GM23338 (cell line): ENCODE measurements at regions not wholly inside any gene's neighbourhood (a gene's known extent, or its start where the extent isn't known, plus 50 kb on each side); places are given as distances from the start of the nearest gene placed in this dataset.

Experiments used
- ATAC-seq: fragments of 200-7000 bp; cut with Tn5 transposase; 3 replicates; pipeline ENCODE4 v1.9.1; 2020
- DNase-seq: peaks from one replicate; pipeline ENCODE4 v3.0.0-alpha.2; 2015; ENCODE audit warnings: low spot score
- H2AFZ ChIP-seq: fragments of 200-600 bp; sonication (generic); 2 replicates; pipeline ENCODE4 v1.8.0; 2016; ENCODE audit warnings: antibody characterized with exemption, mild to moderate bottlenecking, moderate library complexity
- H3F3A ChIP-seq: fragments of 200-600 bp; sonication (generic); replicated peaks from 2 replicates; pipeline ENCODE4 v1.8.0; 2017; ENCODE audit warnings: antibody characterized with exemption, mixed run types, low read depth
- H3K27ac ChIP-seq: fragments of 200-600 bp; sonication (generic); 2 replicates; pipeline ENCODE4 v1.6.1; 2016; ENCODE audit warnings: low read depth
- H3K27me3 ChIP-seq: fragments of 200-600 bp; sonication (generic); 2 replicates; pipeline ENCODE4 v1.8.0; 2016; ENCODE audit warnings: mild to moderate bottlenecking, mixed run types, moderate library complexity; ENCODE audit not compliant: insufficient read depth
- H3K36me3 ChIP-seq: fragments of 200-600 bp; sonication (generic); 2 replicates; pipeline ENCODE4 v1.8.0; 2016; ENCODE audit warnings: mild to moderate bottlenecking; ENCODE audit not compliant: insufficient read depth
- H3K4me1 ChIP-seq: fragments of 200-600 bp; sonication (generic); 2 replicates; pipeline ENCODE4 v1.8.0; 2016; ENCODE audit warnings: mild to moderate bottlenecking, moderate library complexity; ENCODE audit not compliant: insufficient read depth
- H3K4me2 ChIP-seq: fragments of 200-600 bp; sonication (generic); 2 replicates; pipeline ENCODE4 v1.7.1; 2017; ENCODE audit warnings: mixed run types
- H3K4me3 ChIP-seq: fragments of 200-600 bp; sonication (generic); 2 replicates; pipeline ENCODE4 v1.6.1; 2016; ENCODE audit warnings: mixed run types
- H3K79me2 ChIP-seq: fragments of 200-600 bp; sonication (generic); replicated peaks from 2 replicates; pipeline ENCODE4 v1.8.0; 2017; ENCODE audit warnings: mild to moderate bottlenecking; ENCODE audit not compliant: insufficient read depth
- H3K9me2 ChIP-seq: fragments of 200-600 bp; sonication (generic); 2 replicates; pipeline ENCODE4 v1.8.0; 2017; ENCODE audit not compliant: insufficient read depth
- H4K20me1 ChIP-seq: fragments of 200-600 bp; sonication (generic); replicated peaks from 2 replicates; pipeline ENCODE4 v1.8.0; 2017; ENCODE audit warnings: mild to moderate bottlenecking; ENCODE audit not compliant: insufficient read depth
- H3K27ac Mint-ChIP-seq: 2 replicates; pipeline ENCODE4 v1.8.0; 2020; ENCODE audit warnings: inconsistent platforms, mild to moderate bottlenecking, moderate library complexity, mixed read lengths
- H3K27me3 Mint-ChIP-seq: 3 replicates; pipeline ENCODE4 v1.8.0; 2022; ENCODE audit warnings: low read depth, mild to moderate bottlenecking, moderate library complexity, mixed read lengths, inconsistent platforms; ENCODE audit not compliant: insufficient read depth, poor library complexity
- H3K36me3 Mint-ChIP-seq: 3 replicates; pipeline ENCODE4 v1.8.0; 2021; ENCODE audit warnings: low read depth, mild to moderate bottlenecking, inconsistent platforms, moderate library complexity, mixed read lengths
- H3K4me1 Mint-ChIP-seq: 3 replicates; pipeline ENCODE4 v1.8.0; 2020; ENCODE audit warnings: mild to moderate bottlenecking, inconsistent platforms, mixed read lengths
- H3K4me3 Mint-ChIP-seq: 3 replicates; pipeline ENCODE4 v1.8.0; 2021; ENCODE audit warnings: moderate library complexity, mild to moderate bottlenecking, inconsistent platforms, mixed read lengths
- H3K9me3 Mint-ChIP-seq: 3 replicates; pipeline ENCODE4 v1.8.0; 2020; ENCODE audit warnings: moderate library complexity, mild to moderate bottlenecking, inconsistent platforms, mixed read lengths
- CREB1 ChIP-seq: fragments of 250-450 bp; sonication (Bioruptor Pico); IDR thresholded peaks from 2 replicates; pipeline ENCODE4 v1.5.0; 2020; ENCODE audit warnings: low read depth, mild to moderate bottlenecking, moderate library complexity
- CTCF ChIP-seq, 2 experiments: fragments of 200-600 bp in 1 of 2; sonication (generic) in 1 of 2; conservative IDR thresholded peaks; 2 replicates each; pipeline versions ENCODE4 v1.5.1 to v1.6.1; 2016 to 2017; ENCODE audit warnings: antibody characterized with exemption in 2 of 2, low read depth in 2 of 2, mild to moderate bottlenecking in 2 of 2, moderate library complexity in 1 of 2
- ETS1 ChIP-seq: IDR thresholded peaks from 2 replicates; pipeline ENCODE4 v1.6.1; 2016; ENCODE audit warnings: antibody characterized with exemption
- EZH2 ChIP-seq: fragments of 200-600 bp; sonication (generic); IDR thresholded peaks from one replicate; pipeline ENCODE4 v1.8.0; 2017; ENCODE audit warnings: antibody characterized with exemption, mild to moderate bottlenecking, low read depth; ENCODE audit not compliant: unreplicated experiment
- JUNB ChIP-seq: IDR thresholded peaks from one replicate; pipeline ENCODE4 v1.6.1; 2016; ENCODE audit warnings: antibody characterized with exemption; ENCODE audit not compliant: unreplicated experiment
- NANOG ChIP-seq: IDR thresholded peaks from 2 replicates; pipeline ENCODE4 v1.6.1; 2016; ENCODE audit warnings: antibody characterized with exemption, borderline replicate concordance
- POLR2AphosphoS5 ChIP-seq: IDR thresholded peaks from 2 replicates; pipeline ENCODE4 v1.6.1; 2016; ENCODE audit warnings: antibody characterized with exemption, low read depth
- ZNF331 ChIP-seq: fragments of 250-450 bp; sonication (Bioruptor Pico); IDR thresholded peaks from 2 replicates; pipeline ENCODE4 v1.5.0; 2020; ENCODE audit warnings: low read depth, mild to moderate bottlenecking, moderate library complexity
- ZNF462 ChIP-seq: fragments of 250-450 bp; sonication (Bioruptor Pico); IDR thresholded peaks from 2 replicates; pipeline ENCODE4 v1.5.0; 2020; ENCODE audit warnings: mild to moderate bottlenecking, moderate library complexity

DNA sequence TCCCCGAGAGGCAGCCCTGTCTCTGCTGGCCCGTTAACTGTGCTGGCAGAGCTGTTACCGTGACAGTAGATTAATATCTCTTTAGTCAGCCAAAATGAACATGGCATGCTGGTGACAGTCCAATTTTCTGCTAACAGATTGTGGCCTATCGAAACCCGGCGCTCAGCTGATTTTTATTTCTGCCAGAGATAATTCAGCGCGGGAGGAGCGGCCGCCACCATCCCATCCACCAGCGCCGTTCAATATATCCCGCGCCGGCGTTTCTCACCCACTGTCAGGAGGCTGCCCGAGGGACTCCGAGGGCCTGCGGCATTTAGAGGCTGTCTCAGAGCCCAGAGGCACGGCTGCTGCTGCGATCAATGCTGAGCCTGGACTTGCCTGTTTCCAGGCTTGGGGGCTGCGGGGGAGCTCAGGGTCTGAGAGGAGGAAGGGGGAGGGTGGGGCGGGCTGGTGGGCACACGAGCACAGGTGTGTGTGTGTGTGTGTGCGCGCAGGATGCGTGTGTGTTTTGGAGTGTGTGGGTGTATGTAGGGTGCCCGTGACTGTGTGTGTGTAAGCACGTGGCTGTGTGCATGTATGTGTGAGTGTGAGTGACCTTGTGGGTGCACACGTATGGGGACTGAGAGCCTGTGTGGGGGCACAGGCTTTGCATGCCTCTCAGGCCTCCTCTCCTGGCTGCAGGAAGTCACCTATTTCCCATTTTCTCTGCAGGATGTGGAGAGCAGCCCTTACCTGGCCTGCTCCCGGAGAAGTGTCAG, 109.7 kb upstream of the ACTRT2 start (continued):
- TF ChIP-seq ETS1 = no peak
- TF ChIP-seq CTCF (conservative IDR thresholded peaks at IDR 0.05; ENCODE audit: low read depth in 2 of 2) = no peak
- TF ChIP-seq POLR2AphosphoS5 = no peak
- no peak for TF ChIP-seq JUNB
- no peak for TF ChIP-seq EZH2
- TF ChIP-seq ZNF331 (CRISPR knock-in tag) = no peak

DNA sequence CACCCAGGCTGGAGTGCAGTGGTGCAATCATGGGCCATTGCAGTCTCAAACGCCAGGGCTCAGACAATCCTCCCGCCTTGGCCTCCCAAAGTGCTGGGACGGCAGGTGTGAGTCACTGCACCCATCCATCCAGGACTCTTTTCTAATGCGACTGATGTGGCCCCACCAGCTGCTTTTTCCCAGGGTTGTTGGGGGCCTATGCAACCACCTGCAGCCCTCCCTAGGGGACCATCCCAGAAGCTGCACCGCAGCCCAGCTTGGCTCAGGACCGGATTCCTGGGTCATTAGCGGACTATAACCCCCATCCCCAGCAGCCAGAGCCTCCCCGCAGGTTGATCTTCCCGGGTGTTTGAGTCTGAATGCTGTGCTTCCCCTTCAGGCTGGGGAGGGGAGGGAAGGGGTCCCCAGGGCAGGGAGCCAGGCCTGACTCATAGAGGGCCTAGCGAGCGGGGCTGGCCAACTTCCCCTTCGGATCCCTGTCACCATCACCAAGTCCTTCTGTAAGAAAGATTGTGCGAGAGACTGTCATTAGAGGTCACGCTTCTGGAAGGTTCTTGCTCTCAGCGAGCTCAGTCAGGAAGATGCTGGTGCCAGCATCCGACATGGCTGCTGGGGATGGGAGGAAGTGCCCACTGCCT, 108.7 kb upstream of the ACTRT2 start:
- Histone ChIP-seq H3K9me2 (no peaks in the 10 kb centered on the region), H3K79me2 (no peaks in the 10 kb centered on the region), H3K4me3 (no peak overlapping the region), H4K20me1 (no peaks in the 10 kb centered on the region), H2AFZ (no peak overlapping the region), H3K36me3 (no peaks in the 10 kb centered on the region), H3K27ac (no peak overlapping the region), H3K4me1 (no peaks in the 10 kb centered on the region), H3F3A (peaks cover 9% of the 10 kb centered on the region; the same call in 1 of the 2 replicates), H3K27me3 (no peaks in the 10 kb centered on the region), H3K4me2 (no peak overlapping the region)
- TF ChIP-seq CREB1 (CRISPR knock-in tag) (no peak), EZH2 (no peak)
- Mint-ChIP-seq H3K27ac (no peak overlapping the region), H3K27me3 (peaks cover 9% of the 10 kb centered on the region), H3K4me1 (no peaks in the 10 kb centered on the region), H3K4me3 (no peak overlapping the region), H3K9me3 (peaks cover 74% of the 10 kb centered on the region), H3K36me3 (peaks cover 14% of the 10 kb centered on the region)
- ATAC-seq = no peak
- no peak for DNase-seq

DNA sequence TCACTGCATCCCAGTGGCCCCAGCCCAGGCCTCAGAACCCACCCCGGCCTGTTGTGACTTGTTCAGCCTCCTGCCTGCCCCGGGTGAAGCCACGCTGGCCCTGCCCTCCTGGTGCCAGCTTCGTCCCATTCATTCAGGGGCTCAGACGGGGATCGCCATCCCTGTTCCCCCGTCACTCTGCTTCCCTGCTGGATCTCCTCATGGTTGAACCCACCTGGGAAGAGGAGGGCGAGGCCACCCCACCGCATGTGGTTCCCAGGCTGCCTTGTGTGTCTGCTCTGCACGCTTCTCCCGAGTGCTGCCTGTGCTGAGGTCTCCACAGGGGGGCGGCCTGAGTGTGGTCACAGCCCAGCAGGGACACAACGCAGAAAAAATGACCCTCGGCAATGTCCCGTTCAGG, 108.2 kb upstream of the ACTRT2 start:
- Mint-ChIP-seq H3K4me1 (no peaks in the 10 kb centered on the region), H3K36me3 (peaks cover 16% of the 10 kb centered on the region), H3K27me3 (peaks cover 7% of the 10 kb centered on the region), H3K27ac (no peak overlapping the region), H3K4me3 (no peak overlapping the region), H3K9me3 (peaks cover 77% of the 10 kb centered on the region)
- no peaks in the 10 kb centered on the region for H3K27me3 ChIP-seq
- H3K36me3 ChIP-seq = no peaks in the 10 kb centered on the region
- H3K79me2 ChIP-seq = no peaks in the 10 kb centered on the region
- H3K4me1 ChIP-seq = no peaks in the 10 kb centered on the region
- ATAC-seq (no peak), DNase-seq (no peak)
- no peaks in the 10 kb centered on the region for H3K9me2 ChIP-seq
- no peak overlapping the region for H3K4me2 ChIP-seq
- no peak overlapping the region for H3K4me3 ChIP-seq
- H4K20me1 ChIP-seq = no peaks in the 10 kb centered on the region
- peaks cover 9% of the 10 kb centered on the region; the same call in 1 of the 2 replicates for H3F3A ChIP-seq
- no peak overlapping the region for H2AFZ ChIP-seq
- no peak overlapping the region for H3K27ac ChIP-seq
- TF ChIP-seq NANOG (no peak), ZNF462 (CRISPR knock-in tag) (no peak)
